ENCODE measurements at regions not wholly inside any gene's neighbourhood (a gene's known extent, or its start where the extent isn't known, plus 50 kb on each side); places are given as distances from the start of the nearest gene placed in this dataset.

GRCh38 chr3:94937980-94938379 lies 875.1 kb downstream of the NSUN3 start:
- H3K4me2 ChIP-seq (ENCODE audit: low read length): no peak overlapping the region
- H3K36me3 ChIP-seq (ENCODE audit: insufficient read depth, low read length): no peaks in the 10 kb centered on the region
- no peak overlapping the region for H3K27ac ChIP-seq (ENCODE audit: low read length)
- TF ChIP-seq TAF1 (IDR thresholded peaks at IDR 0.05; ENCODE audit: low read depth): no peak
- TF ChIP-seq POLR2AphosphoS5 (IDR thresholded peaks at IDR 0.05): no peak
- TF ChIP-seq CTCF (IDR thresholded peaks at IDR 0.05; ENCODE audit: poor library complexity, severe bottlenecking): no peak
- no peak for TF ChIP-seq SMC3 (conservative IDR thresholded peaks at IDR 0.05; ENCODE audit: poor library complexity)
- TF ChIP-seq EP300 (conservative IDR thresholded peaks at IDR 0.05; ENCODE audit: poor library complexity, severe bottlenecking): no peak
- TF ChIP-seq RAD21 (conservative IDR thresholded peaks at IDR 0.05): no peak
- TF ChIP-seq MXI1 (conservative IDR thresholded peaks at IDR 0.05; ENCODE audit: poor library complexity, severe bottlenecking): no peak
- TF ChIP-seq EZH2 (IDR thresholded peaks at IDR 0.05; ENCODE audit: borderline replicate concordance, insufficient read depth, low read length, poor library complexity, severe bottlenecking): no peak
- no peak for TF ChIP-seq REST (IDR thresholded peaks at IDR 0.05; ENCODE audit: borderline replicate concordance)
- no peaks in the 10 kb centered on the region for H3K9me2 ChIP-seq (ENCODE audit: insufficient read depth, low read length)
- H3K9ac ChIP-seq (ENCODE audit: low read length): no peak overlapping the region
- H3F3A ChIP-seq (ENCODE audit: insufficient read depth, low read length, poor library complexity, severe bottlenecking): no peaks in the 10 kb centered on the region
- H3K27me3 ChIP-seq (ENCODE audit: insufficient read depth, low read depth, low read length): no peaks in the 10 kb centered on the region
- no peak overlapping the region for H3K4me3 ChIP-seq (ENCODE audit: low read length)
- H4K20me1 ChIP-seq (ENCODE audit: insufficient read depth): no peaks in the 10 kb centered on the region
- peaks cover 7% of the 10 kb centered on the region for H3K9me3 ChIP-seq (ENCODE audit: low read length)
- no peaks in the 10 kb centered on the region for H3K79me2 ChIP-seq (replicated peaks; ENCODE audit: insufficient read depth, low read length)
- no peak overlapping the region for H2AFZ ChIP-seq (ENCODE audit: low read depth, low read length)

GRCh38 chr3:94946683-94947082 lies 883.8 kb downstream of the NSUN3 start:
- Histone ChIP-seq H3K79me2 (replicated peaks; ENCODE audit: insufficient read depth, low read length) (no peaks in the 10 kb centered on the region), H3K4me2 (ENCODE audit: low read length) (no peak overlapping the region), H3K9me3 (ENCODE audit: low read length) (no peaks in the 10 kb centered on the region), H2AFZ (ENCODE audit: low read depth, low read length) (no peak overlapping the region), H3F3A (ENCODE audit: insufficient read depth, low read length, poor library complexity, severe bottlenecking) (no peaks in the 10 kb centered on the region), H3K9me2 (ENCODE audit: insufficient read depth, low read length) (no peaks in the 10 kb centered on the region), H3K36me3 (ENCODE audit: insufficient read depth, low read length) (no peaks in the 10 kb centered on the region), H3K27ac (ENCODE audit: low read length) (no peak overlapping the region), H3K9ac (ENCODE audit: low read length) (no peak overlapping the region), H4K20me1 (ENCODE audit: insufficient read depth) (no peaks in the 10 kb centered on the region), H3K27me3 (ENCODE audit: insufficient read depth, low read depth, low read length) (no peaks in the 10 kb centered on the region), H3K4me3 (ENCODE audit: low read length) (no peak overlapping the region)
- TF ChIP-seq EZH2 (IDR thresholded peaks at IDR 0.05; ENCODE audit: borderline replicate concordance, insufficient read depth, low read length, poor library complexity, severe bottlenecking): no peak
- TF ChIP-seq POLR2AphosphoS5 (IDR thresholded peaks at IDR 0.05): no peak
- no peak for TF ChIP-seq RAD21 (conservative IDR thresholded peaks at IDR 0.05)
- TF ChIP-seq CTCF (IDR thresholded peaks at IDR 0.05; ENCODE audit: poor library complexity, severe bottlenecking): no peak
- TF ChIP-seq SMC3 (conservative IDR thresholded peaks at IDR 0.05; ENCODE audit: poor library complexity): no peak
- TF ChIP-seq MXI1 (conservative IDR thresholded peaks at IDR 0.05; ENCODE audit: poor library complexity, severe bottlenecking): no peak
- TF ChIP-seq REST (IDR thresholded peaks at IDR 0.05; ENCODE audit: borderline replicate concordance): no peak
- TF ChIP-seq EP300 (conservative IDR thresholded peaks at IDR 0.05; ENCODE audit: poor library complexity, severe bottlenecking): no peak
- TF ChIP-seq TAF1 (IDR thresholded peaks at IDR 0.05; ENCODE audit: low read depth): no peak
